G401.6 (cell line): ENCODE measurements at regions not wholly inside any gene's neighbourhood (a gene's known extent, or its start where the extent isn't known, plus 50 kb on each side); places are given as distances from the start of the nearest gene placed in this dataset.

ENCODE experiments used
- FAIRE-seq: peaks from 2 replicates; lab custom pipeline; 2012; peaks lifted over from hg19 to GRCh38; lab: Jason Lieb, UNC

GRCh38 chr9:103625161-103625804 is 468.8 kb upstream of the SMC2 start:
- no peak for FAIRE-seq

- no peak for FAIRE-seq
Observed at GRCh38 chr9:103627731-103628130, 466.4 kb upstream of the SMC2 start.

- FAIRE-seq: no peak
Observed at GRCh38 chr9:103649086-103649485, 445.0 kb upstream of the SMC2 start.

DNA sequence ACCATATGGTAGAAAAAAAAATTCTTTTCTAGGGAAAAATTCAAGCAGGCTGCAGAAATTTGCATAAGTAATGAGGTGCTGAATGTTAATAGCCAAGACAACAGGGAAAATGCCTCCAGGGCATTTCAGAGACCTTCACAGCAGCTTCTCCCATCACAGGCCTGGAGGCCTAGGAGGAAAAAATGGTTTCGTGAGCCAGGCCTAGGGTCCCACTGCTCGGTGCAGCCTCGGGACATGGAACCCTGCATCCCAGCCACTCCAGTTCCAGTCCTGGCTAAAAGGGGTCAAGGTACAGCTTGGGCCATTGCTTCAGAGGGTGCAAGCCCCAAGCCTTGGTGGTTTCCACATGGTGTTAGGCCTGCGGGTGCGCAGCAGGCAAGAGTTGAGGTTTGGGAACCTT is 436.0 kb upstream of the SMC2 start:
- no peak for FAIRE-seq

GRCh38 chr9:103660830-103661229 is 433.3 kb upstream of the SMC2 start:
- no peak for FAIRE-seq

DNA sequence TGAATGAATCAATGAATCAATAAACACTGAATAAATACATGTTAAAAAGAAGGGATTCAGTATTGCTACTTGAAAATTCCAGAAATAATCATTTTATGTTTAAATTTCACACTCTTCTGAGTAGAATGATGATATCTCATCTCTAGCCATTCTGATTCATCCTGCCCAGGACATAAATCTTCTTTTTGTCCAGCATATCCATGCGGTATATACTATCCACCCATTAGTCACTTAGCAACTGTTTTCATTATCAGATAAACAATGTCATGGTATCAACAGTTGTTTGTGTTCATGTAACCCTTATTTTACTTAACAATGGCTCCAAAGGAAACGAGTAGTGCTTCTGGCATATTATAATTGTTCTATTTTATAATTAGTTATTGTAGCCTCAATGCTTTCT is 432.4 kb upstream of the SMC2 start:
- FAIRE-seq: no peak

DNA sequence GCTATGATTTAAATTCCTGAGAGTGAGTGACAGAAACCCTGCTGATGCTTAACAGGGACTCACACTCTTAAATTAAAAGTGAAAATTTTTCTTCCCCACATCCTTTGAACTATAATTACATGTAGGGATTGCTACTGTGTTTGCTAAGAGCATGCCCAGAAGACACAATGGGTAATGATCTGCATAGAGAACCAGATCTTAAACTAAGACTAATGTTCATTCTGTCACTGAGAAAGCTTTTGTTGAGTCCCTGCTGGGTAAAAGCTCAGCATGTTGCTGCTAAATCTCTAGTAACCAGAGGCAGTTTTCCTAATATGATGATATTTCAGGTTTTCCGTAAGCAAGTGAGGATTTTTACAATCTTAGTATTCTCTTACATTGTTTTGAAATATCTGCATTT is 424.8 kb upstream of the SMC2 start:
- FAIRE-seq: no peak

DNA sequence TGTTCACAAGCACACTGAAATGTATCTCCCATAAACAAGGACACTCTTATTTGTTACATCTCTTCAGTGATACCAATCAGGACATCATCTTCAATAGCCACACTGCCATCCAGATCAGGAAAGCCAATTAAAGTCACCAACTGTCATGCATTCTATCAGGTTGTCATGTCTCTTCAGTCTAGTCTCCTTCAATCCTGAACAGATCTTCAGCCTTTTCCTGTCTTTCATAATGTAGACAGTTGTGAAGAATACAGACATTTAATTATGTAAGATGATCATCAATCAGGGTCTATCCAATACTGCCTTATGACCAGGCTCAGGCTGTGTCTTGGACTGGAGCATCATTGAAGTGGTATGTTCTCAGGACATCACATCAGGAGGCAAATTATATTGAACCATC is 419.8 kb upstream of the SMC2 start:
- FAIRE-seq: no peak

DNA sequence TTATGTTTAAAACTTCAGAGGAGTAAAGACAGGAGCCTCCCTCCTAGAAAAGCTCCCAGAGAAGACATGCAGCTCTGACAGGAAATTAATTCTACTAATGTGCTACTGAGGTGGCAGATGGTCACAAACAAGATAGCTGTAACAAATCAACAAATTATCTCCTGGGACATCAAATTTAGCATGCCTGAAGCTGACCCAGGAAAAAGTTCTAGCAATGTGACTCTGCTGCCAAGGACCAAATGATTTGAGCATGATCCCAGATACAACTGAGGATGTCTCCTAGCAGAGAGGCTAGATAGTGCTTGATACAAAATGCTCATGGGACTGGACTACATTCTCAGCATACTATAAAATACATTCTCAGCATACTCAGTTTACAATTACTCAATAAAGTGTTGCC is 413.5 kb upstream of the SMC2 start:
- no peak for FAIRE-seq

GRCh38 chr9:103681435-103681834 is 412.7 kb upstream of the SMC2 start:
- no peak for FAIRE-seq

GRCh38 chr9:103700195-103700962 is 393.7 kb upstream of the SMC2 start:
- FAIRE-seq: no peak

DNA sequence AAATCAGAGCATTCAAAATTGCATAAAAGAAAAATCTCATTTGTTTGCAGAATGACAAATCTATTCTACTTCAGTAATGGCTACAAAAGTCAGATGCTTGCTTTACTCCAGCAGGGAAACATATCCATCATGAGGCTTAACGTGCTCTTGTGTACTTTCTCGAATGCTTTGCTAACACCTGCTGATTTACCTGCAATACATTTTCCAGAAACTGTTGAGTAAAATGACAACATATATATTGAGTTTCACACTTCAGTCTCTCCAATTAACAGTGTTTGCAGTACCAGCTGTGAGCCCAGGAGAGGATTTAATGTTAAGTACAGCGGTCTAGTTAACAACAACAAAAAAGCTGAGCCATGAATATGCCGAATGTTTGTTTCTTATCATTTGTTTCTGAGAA is 391.5 kb upstream of the SMC2 start:
- no peak for FAIRE-seq

DNA sequence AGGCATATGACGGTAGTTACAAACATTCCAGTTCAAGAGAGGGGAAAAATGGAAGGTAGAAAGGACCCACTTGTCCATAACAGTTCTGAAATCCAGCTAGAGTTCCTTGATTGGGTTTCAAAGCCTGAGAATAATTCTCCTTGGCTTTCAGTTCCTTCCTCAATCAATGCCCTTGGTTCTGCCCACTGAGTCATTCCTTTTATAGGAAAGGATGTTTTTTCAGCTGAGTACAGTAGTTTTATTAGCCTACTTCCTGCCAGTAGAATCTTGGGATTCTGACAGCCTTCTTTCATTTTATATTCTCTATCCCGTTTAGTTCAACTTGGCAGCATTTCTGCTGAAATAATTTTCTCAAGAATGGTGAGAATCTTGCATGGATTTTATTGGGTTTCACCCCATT is 386.9 kb upstream of the SMC2 start:
- no peak for FAIRE-seq

GRCh38 chr9:103709366-103709765 is 384.7 kb upstream of the SMC2 start:
- no peak for FAIRE-seq

DNA sequence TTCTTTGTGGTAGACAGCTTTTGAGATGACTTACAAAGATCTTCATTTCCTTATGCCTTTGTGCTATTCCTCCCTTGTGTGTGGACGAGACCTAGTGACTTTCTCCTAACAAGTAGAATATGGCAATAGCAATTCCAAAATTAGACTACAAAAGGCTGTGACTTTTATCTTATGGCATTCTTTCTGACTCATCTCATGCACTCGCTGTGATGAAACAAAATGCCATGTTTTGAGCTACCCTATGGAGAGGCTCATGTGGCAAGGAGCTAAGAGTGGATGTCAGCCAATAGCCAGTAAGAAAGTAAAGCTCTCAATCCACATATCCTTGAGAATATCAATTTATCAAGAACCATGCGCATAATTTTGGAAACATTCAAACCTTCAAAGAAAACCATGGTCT is 380.5 kb upstream of the SMC2 start:
- no peak for FAIRE-seq

DNA sequence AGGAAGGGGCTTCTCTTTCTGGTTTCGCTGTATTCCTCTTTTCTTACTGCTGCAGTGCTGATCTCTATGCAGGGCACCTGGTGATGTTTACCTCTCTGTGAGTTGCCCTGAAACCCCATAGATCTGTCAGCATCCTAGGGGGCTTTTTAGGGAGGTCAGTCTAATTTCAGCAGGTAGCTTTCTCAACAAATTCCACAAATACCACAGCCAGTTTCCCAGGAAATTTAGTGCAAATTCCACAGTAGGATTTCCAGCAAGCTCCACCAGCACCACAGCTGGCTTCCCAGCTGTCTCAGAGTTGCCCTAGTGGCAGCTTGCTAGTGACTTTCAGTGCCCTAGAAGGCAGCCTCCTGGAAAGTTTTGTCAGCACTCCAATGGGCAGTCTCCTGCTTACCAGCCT is 379.1 kb upstream of the SMC2 start:
- no peak for FAIRE-seq

GRCh38 chr9:103721056-103721455 is 373.1 kb upstream of the SMC2 start:
- FAIRE-seq: no peak

DNA sequence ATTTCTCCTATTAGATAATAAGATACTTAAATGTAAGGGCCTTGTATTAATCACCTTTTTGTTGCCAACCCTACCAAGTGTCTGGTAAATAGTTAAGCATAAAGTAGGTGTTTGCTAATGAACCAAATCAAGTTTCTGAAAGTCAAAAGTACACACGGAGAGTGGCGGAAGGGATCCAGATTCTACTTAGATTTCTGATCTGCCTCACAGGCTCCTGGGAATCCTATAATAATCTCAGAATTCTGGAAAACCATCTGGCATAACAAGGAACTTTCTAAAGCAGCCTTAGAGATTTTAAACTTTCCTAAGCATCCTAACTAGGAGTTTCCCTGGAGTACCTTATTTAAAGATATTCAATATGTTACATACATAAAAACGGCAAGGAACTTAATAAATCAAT is 363.2 kb upstream of the SMC2 start:
- FAIRE-seq: no peak

GRCh38 chr9:103731541-103731940 is 362.6 kb upstream of the SMC2 start:
- FAIRE-seq: no peak

- no peak for FAIRE-seq
Observed at GRCh38 chr9:103734471-103734870, 359.6 kb upstream of the SMC2 start.

- FAIRE-seq: no peak
Observed at GRCh38 chr9:103755441-103755840, 338.7 kb upstream of the SMC2 start.

DNA sequence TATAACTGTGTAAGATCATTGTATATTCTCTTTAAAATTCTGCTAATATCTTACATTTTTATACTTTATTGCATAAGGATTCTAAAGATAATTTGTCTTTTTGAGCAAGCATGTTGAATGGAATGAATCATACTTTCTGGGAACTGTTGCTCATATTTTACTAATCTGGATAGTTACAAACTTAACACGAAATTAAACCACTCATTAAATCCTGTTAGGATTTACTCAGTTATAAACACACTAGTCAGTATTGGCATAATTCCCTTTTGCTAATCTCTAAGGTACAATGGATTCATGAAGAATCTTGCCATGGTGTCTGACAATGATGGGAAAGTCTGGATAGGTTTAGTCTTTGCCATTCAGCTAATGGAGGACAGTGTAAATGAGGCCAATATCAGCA is 338.1 kb upstream of the SMC2 start:
- FAIRE-seq: no peak

- FAIRE-seq: no peak
Observed at GRCh38 chr9:103757062-103757461, 337.0 kb upstream of the SMC2 start.

DNA sequence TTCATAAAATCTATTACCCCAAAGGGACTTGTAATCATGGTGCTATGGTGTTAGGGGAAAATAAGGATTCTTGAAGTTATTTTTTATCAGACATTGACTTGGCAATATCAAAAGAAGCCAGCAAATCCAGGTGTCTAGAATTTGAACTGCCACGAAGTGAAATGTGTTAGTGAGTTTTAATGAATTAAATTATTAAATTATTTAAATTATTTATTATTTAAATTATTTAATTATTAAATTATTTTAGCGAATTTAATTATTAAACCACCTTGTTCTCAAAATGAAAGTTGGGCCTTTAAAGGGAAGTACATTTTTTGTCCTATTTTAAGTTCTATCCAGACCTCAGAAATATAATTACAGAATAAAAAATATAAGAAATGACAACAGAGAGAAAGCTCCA is 332.6 kb upstream of the SMC2 start:
- FAIRE-seq: no peak
